Stimulated activated CD4-positive, alpha-beta T cell treated with anti-CD3 and anti-CD28 coated beads, Interleukin-4, amount 100 ng/mL, for 4 hours (primary cell): ENCODE measurements at regions not wholly inside any gene's neighbourhood (a gene's known extent, or its start where the extent isn't known, plus 50 kb on each side); places are given as distances from the start of the nearest gene placed in this dataset.
"Not testable (repeated sequence)": the region's sequence is repeated elsewhere in the genome, so short reads cannot be mapped to it uniquely, and the experiment has no call there.

Source experiments
- DNase-seq, 2 experiments: peaks; one replicate each; pipeline ENCODE4 v3.0.0-alpha.2; 2020

- DNase-seq = no peak
Observed at GRCh38 chr1:172755099-172755498, 96.2 kb downstream of the FASLG start.

GRCh38 chr1:172756024-172756423 is 97.1 kb downstream of the FASLG start:
- no peak for DNase-seq

GRCh38 chr1:172758259-172758658 is 99.4 kb downstream of the FASLG start:
- DNase-seq = no peak

GRCh38 chr1:172760121-172760520 is 101.2 kb downstream of the FASLG start:
- no peak for DNase-seq

GRCh38 chr1:172761581-172762486 is 102.9 kb downstream of the FASLG start:
- DNase-seq = no peak

GRCh38 chr1:172763057-172763456 is 104.2 kb downstream of the FASLG start:
- DNase-seq = no peak

- peak in 1 of 2 experiments; percentile 49 for DNase-seq
Observed at GRCh38 chr1:172764378-172764777, 105.5 kb downstream of the FASLG start.

- no peak for DNase-seq
Observed at GRCh38 chr1:172766462-172766861, 107.6 kb downstream of the FASLG start.

GRCh38 chr1:172770071-172770470 is 111.2 kb downstream of the FASLG start:
- DNase-seq = no peak

GRCh38 chr1:172774561-172774960 is 115.7 kb downstream of the FASLG start:
- DNase-seq = no peak

- DNase-seq = no peak
Observed at GRCh38 chr1:172775606-172776005, 116.7 kb downstream of the FASLG start.

GRCh38 chr1:172776071-172776470 is 117.2 kb downstream of the FASLG start:
- DNase-seq = no peak

GRCh38 chr1:172777767-172778166 is 118.9 kb downstream of the FASLG start:
- DNase-seq = no peak

- DNase-seq = no peak
Observed at GRCh38 chr1:172778456-172779455, 119.9 kb downstream of the FASLG start.

- no peak for DNase-seq
Observed at GRCh38 chr1:172779491-172779890, 120.6 kb downstream of the FASLG start.

- DNase-seq = no peak
Observed at GRCh38 chr1:172781513-172782140, 122.7 kb downstream of the FASLG start.

GRCh38 chr1:172789840-172790239 is 130.9 kb downstream of the FASLG start:
- DNase-seq = no peak

GRCh38 chr1:172790245-172790644 is 131.3 kb downstream of the FASLG start:
- DNase-seq = no peak

GRCh38 chr1:172793823-172794222 is 134.9 kb downstream of the FASLG start:
- no peak for DNase-seq

- DNase-seq = no peak
Observed at GRCh38 chr1:172795741-172796140, 136.8 kb downstream of the FASLG start.

GRCh38 chr1:172799804-172800203 is 140.9 kb downstream of the FASLG start:
- not testable (repeated sequence) for DNase-seq

GRCh38 chr1:172801771-172802322 is 142.9 kb downstream of the FASLG start:
- no peak for DNase-seq

GRCh38 chr1:172809750-172810149 is 150.8 kb downstream of the FASLG start:
- DNase-seq = no peak
